IMR-90 (cell line): ENCODE measurements at regions not wholly inside any gene's neighbourhood (a gene's known extent, or its start where the extent isn't known, plus 50 kb on each side); places are given as distances from the start of the nearest gene placed in this dataset.

Experiments
- ATAC-seq: fragments of 200-7000 bp; cut with Tn5 transposase; 2 replicates; pipeline ENCODE4 v1.9.1; 2020; ENCODE audit warnings: low read depth, mild to moderate bottlenecking, moderate library complexity
- BruUV-seq: library from RNA; stranded (reverse); fragments of 400-500 nt; replicated peaks from 2 replicates; lab custom pipeline; 2021; lab: Mats Ljungman, UMichigan
- CTCF ChIA-PET: fragments of 300-600 bp; formaldehyde crosslinking; extraction: SDS; loops from one replicate; lab custom pipeline; 2021; ENCODE audit warnings: antibody characterized with exemption; lab: Yijun Ruan, JAX
- POLR2A ChIA-PET: fragments of 300-600 bp; sonication (Branson Sonifier 250); formaldehyde crosslinking; loops from one replicate; lab custom pipeline; 2022; ENCODE audit warnings: antibody characterized with exemption; ENCODE audit not compliant: unreplicated experiment; lab: Charles Lee
- DNase-seq: peaks from one replicate; pipeline ENCODE4 v3.0.0; 2013
- H2AFZ ChIP-seq: replicated peaks from 2 replicates; pipeline ENCODE3; 2013; ENCODE audit warnings: low read length, mild to moderate bottlenecking; ENCODE audit not compliant: poor library complexity
- H2AK5ac ChIP-seq: 2 replicates; pipeline ENCODE4 v1.6.1; 2013; ENCODE audit warnings: low read depth, low read length, inconsistent platforms
- H2AK9ac ChIP-seq: replicated peaks from 2 replicates; pipeline ENCODE3; 2013; ENCODE audit warnings: mild to moderate bottlenecking, low read depth, low read length, moderate library complexity; ENCODE audit not compliant: poor library complexity
- H2BK120ac ChIP-seq: 2 replicates; pipeline ENCODE4 v1.6.1; 2013; ENCODE audit warnings: low read depth, low read length, inconsistent platforms
- H2BK15ac ChIP-seq: 3 replicates; pipeline ENCODE4 v1.6.1; 2013; ENCODE audit warnings: low read depth, low read length, inconsistent platforms
- H2BK20ac ChIP-seq: 2 replicates; pipeline ENCODE4 v1.6.1; 2013; ENCODE audit warnings: low read depth, mild to moderate bottlenecking, inconsistent platforms, low read length, moderate library complexity
- H2BK5ac ChIP-seq: 2 replicates; pipeline ENCODE4 v1.6.1; 2013; ENCODE audit warnings: mild to moderate bottlenecking, low read depth, low read length, inconsistent platforms; ENCODE audit not compliant: poor library complexity, severe bottlenecking
- H3K14ac ChIP-seq: replicated peaks from 2 replicates; pipeline ENCODE4 v1.6.1; 2013; ENCODE audit warnings: low read depth, low read length, inconsistent platforms
- H3K18ac ChIP-seq: 2 replicates; pipeline ENCODE4 v1.6.1; 2013; ENCODE audit warnings: low read depth, low read length, control low read depth
- H3K23ac ChIP-seq: 2 replicates; pipeline ENCODE4 v1.6.1; 2013; ENCODE audit warnings: low read depth, low read length, inconsistent platforms
- H3K27ac ChIP-seq: 2 replicates; pipeline ENCODE4 v1.5.1; 2013; ENCODE audit warnings: mild to moderate bottlenecking, control low read depth, low read length; ENCODE audit not compliant: insufficient read depth
- H3K27me3 ChIP-seq: 2 replicates; pipeline ENCODE4 v1.6.1; 2013; ENCODE audit warnings: low read length; ENCODE audit not compliant: control insufficient read depth, insufficient read depth
- H3K36me3 ChIP-seq: 2 replicates; pipeline ENCODE4 v1.6.1; 2013; ENCODE audit warnings: low read length, mixed read lengths; ENCODE audit not compliant: control insufficient read depth, insufficient read depth
- H3K4ac ChIP-seq: 2 replicates; pipeline ENCODE4 v1.6.1; 2013; ENCODE audit warnings: low read depth, low read length, inconsistent platforms
- H3K4me1 ChIP-seq: 2 replicates; pipeline ENCODE4 v1.6.1; 2013; ENCODE audit warnings: low read length, mixed read lengths; ENCODE audit not compliant: control insufficient read depth, insufficient read depth
- H3K4me2 ChIP-seq: 2 replicates; pipeline ENCODE4 v1.6.1; 2013; ENCODE audit warnings: low read depth, mild to moderate bottlenecking, control low read depth, low read length, moderate library complexity
- H3K4me3 ChIP-seq: 2 replicates; pipeline ENCODE4 v1.5.1; 2013; ENCODE audit warnings: low read depth, mild to moderate bottlenecking, control low read depth, low read length, moderate library complexity; ENCODE audit not compliant: insufficient read depth
- H3K56ac ChIP-seq: 2 replicates; pipeline ENCODE4 v1.6.1; 2013; ENCODE audit warnings: low read length, inconsistent platforms; ENCODE audit not compliant: insufficient read depth; ENCODE audit errors: extremely low read depth
- H3K79me1 ChIP-seq, 2 experiments: 2 replicates each; pipeline ENCODE4 v1.6.1; 2013; ENCODE audit warnings: low read length in 2 of 2, inconsistent platforms in 1 of 2, low read depth in 1 of 2
- H3K9ac ChIP-seq: 2 replicates; pipeline ENCODE4 v1.6.1; 2013; ENCODE audit warnings: low read depth, low read length, control low read depth
- H3K9me1 ChIP-seq: 2 replicates; pipeline ENCODE4 v1.6.1; 2013; ENCODE audit warnings: low read length, inconsistent platforms; ENCODE audit not compliant: insufficient read depth
- H3K9me3 ChIP-seq: 2 replicates; pipeline ENCODE4 v1.6.1; 2013; ENCODE audit warnings: low read length; ENCODE audit not compliant: control insufficient read depth, insufficient read depth
- H4K20me1 ChIP-seq: 2 replicates; pipeline ENCODE4 v1.6.1; 2013; ENCODE audit warnings: low read length, inconsistent platforms; ENCODE audit not compliant: insufficient read depth
- H4K5ac ChIP-seq: 2 replicates; pipeline ENCODE4 v1.6.1; 2013; ENCODE audit warnings: mild to moderate bottlenecking, low read depth, low read length, control low read depth
- H4K8ac ChIP-seq, 2 experiments: 2 replicates each; pipeline ENCODE4 v1.6.1; 2013; ENCODE audit warnings: low read depth in 2 of 2, low read length in 2 of 2, control low read depth in 1 of 2, inconsistent platforms in 1 of 2
- H4K91ac ChIP-seq: 2 replicates; pipeline ENCODE4 v1.6.1; 2013; ENCODE audit warnings: low read depth, low read length, inconsistent platforms; ENCODE audit not compliant: insufficient read depth
- BHLHE40 ChIP-seq: fragments of 150-350 bp; IDR thresholded peaks from 2 replicates; pipeline ENCODE4 v1.6.1; 2016; ENCODE audit warnings: mild to moderate bottlenecking, low read depth, low read length
- CEBPB ChIP-seq: IDR thresholded peaks from 2 replicates; pipeline ENCODE4 v1.6.1; 2012; ENCODE audit warnings: low read depth, low read length, improper control_type of control experiment
- CHD1 ChIP-seq: IDR thresholded peaks from 2 replicates; pipeline ENCODE4 v1.6.1; 2012; ENCODE audit warnings: low read depth, low read length, improper control_type of control experiment
- CTCF ChIP-seq: conservative IDR thresholded peaks from 2 replicates; pipeline ENCODE4 v1.5.1; 2012; ENCODE audit warnings: mild to moderate bottlenecking, low read depth, low read length, improper control_type of control experiment
- ELK1 ChIP-seq: fragments of 150-350 bp; IDR thresholded peaks from 2 replicates; pipeline ENCODE4 v1.6.1; 2016; ENCODE audit warnings: low read depth, mild to moderate bottlenecking, low read length, moderate library complexity, borderline replicate concordance
- FOS ChIP-seq: fragments of 150-350 bp; IDR thresholded peaks from 2 replicates; pipeline ENCODE4 v1.6.1; 2016; ENCODE audit warnings: low read depth, low read length
- MAFK ChIP-seq: IDR thresholded peaks from 2 replicates; pipeline ENCODE4 v1.6.1; 2012; ENCODE audit warnings: low read depth, low read length, improper control_type of control experiment
- MAZ ChIP-seq: IDR thresholded peaks from 2 replicates; pipeline ENCODE4 v1.6.1; 2012; ENCODE audit warnings: low read depth, mild to moderate bottlenecking, low read length, improper control_type of control experiment, moderate library complexity, borderline replicate concordance
- MXI1 ChIP-seq: IDR thresholded peaks from 2 replicates; pipeline ENCODE4 v1.6.1; 2012; ENCODE audit warnings: low read depth, mild to moderate bottlenecking, low read length, moderate library complexity, borderline replicate concordance
- NFE2L2 ChIP-seq: fragments of 150-350 bp; IDR thresholded peaks from 2 replicates; pipeline ENCODE4 v1.6.1; 2016; ENCODE audit warnings: low read depth, mild to moderate bottlenecking, low read length
- POLR2A ChIP-seq: IDR thresholded peaks from 2 replicates; pipeline ENCODE4 v1.6.1; 2012; ENCODE audit warnings: mild to moderate bottlenecking, low read depth, low read length
- RAD21 ChIP-seq: IDR thresholded peaks from 2 replicates; pipeline ENCODE4 v1.6.1; 2012; ENCODE audit warnings: low read length, improper control_type of control experiment
- RCOR1 ChIP-seq: IDR thresholded peaks from 2 replicates; pipeline ENCODE4 v1.6.1; 2012; ENCODE audit warnings: mild to moderate bottlenecking, low read length, improper control_type of control experiment; ENCODE audit not compliant: insufficient replicate concordance
- RFX5 ChIP-seq: IDR thresholded peaks from 2 replicates; pipeline ENCODE4 v1.8.0; 2012; ENCODE audit warnings: low read depth, mild to moderate bottlenecking, low read length, moderate library complexity
- SMC3 ChIP-seq: fragments of 150-350 bp; IDR thresholded peaks from 2 replicates; pipeline ENCODE4 v1.6.1; 2016; ENCODE audit warnings: low read depth, mild to moderate bottlenecking, antibody characterized with exemption, low read length, moderate library complexity
- USF2 ChIP-seq: fragments of 150-350 bp; IDR thresholded peaks from 2 replicates; pipeline ENCODE4 v1.6.1; 2017; ENCODE audit warnings: mild to moderate bottlenecking, antibody characterized with exemption, low read length, low read depth
- WGBS, 2 experiments: methylation state at CpG; one replicate each; pipeline versions ENCODE4 v1.1.5 to v1.1.7; 2013; ENCODE audit warnings: missing lambda C conversion rate in 2 of 2; ENCODE audit not compliant: insufficient read length in 1 of 2; ENCODE audit errors: extremely low coverage in 2 of 2; 5-methylcytosine and 5-hydroxymethylcytosine counted together
- dilution Hi-C: fragments of 300-500 bp; cut with HindIII; formaldehyde crosslinking; loops from one replicate; pipeline ENCODE4 v1.14.3; 2018; ENCODE audit warnings: low sequenced_read_pairs; ENCODE audit not compliant: unreplicated experiment
- in situ Hi-C: fragments of 300-500 bp; cut with MboI; formaldehyde crosslinking; loops from 3 replicates; pipeline ENCODE4 v1.14.3; 2019; ENCODE audit warnings: low sequenced_read_pairs, inconsistent platforms, mixed read lengths
- intact Hi-C: fragments of 100-400 bp; cut with micrococcal nuclease; formaldehyde crosslinking; loops from 2 replicates; pipeline ENCODE4 v1.10.0; 2022

GRCh38 chr5:67318746-67319145 is 122.1 kb upstream of the CD180 start:
- H3K4me2 ChIP-seq, result no peak overlapping the region
- no peak overlapping the region for H2BK15ac ChIP-seq
- WGBS, 2 experiments, result 100% methylated on average over 2 of the region's 15 CpGs; no CpG with 5 or more reads in 1 of the 2 experiments
- no peak overlapping the region for H3K4ac ChIP-seq
- TF ChIP-seq NFE2L2, result no peak
- no peak for TF ChIP-seq USF2
- TF ChIP-seq BHLHE40, result no peak
- no peak for TF ChIP-seq RCOR1
- TF ChIP-seq CTCF, result no peak
- TF ChIP-seq SMC3, result no peak
- no peak for TF ChIP-seq RFX5
- TF ChIP-seq POLR2A, result no peak
- no peak for TF ChIP-seq MAFK
- TF ChIP-seq RAD21, result no peak
- no peak for TF ChIP-seq MAZ
- TF ChIP-seq CEBPB, result no peak
- no peak for TF ChIP-seq ELK1
- TF ChIP-seq CHD1, result no peak
- TF ChIP-seq FOS, result no peak
- TF ChIP-seq MXI1, result no peak
- H4K5ac ChIP-seq, result no peak overlapping the region
- H3K9ac ChIP-seq, result no peak overlapping the region
- no peaks in the 10 kb centered on the region for H3K79me1 ChIP-seq
- H2AFZ ChIP-seq, result no peak overlapping the region
- H4K91ac ChIP-seq, result no peak overlapping the region
- no TSS peak for BruUV-seq
- H3K36me3 ChIP-seq, result no peaks in the 10 kb centered on the region
- H3K23ac ChIP-seq, result no peak overlapping the region
- dilution Hi-C loops (no loop called here), intact Hi-C loops (no loop called here), in situ Hi-C loops (no loop called here)
- no peaks in the 10 kb centered on the region for H4K20me1 ChIP-seq
- H2AK9ac ChIP-seq, result no peak overlapping the region
- no peaks in the 10 kb centered on the region for H3K9me3 ChIP-seq
- POLR2A ChIA-PET, result no interaction called here
- no peak overlapping the region for H3K14ac ChIP-seq
- H2BK5ac ChIP-seq, result no peak overlapping the region
- H4K8ac ChIP-seq, result no peak overlapping the region
- H3K4me3 ChIP-seq, result no peak overlapping the region
- H3K27ac ChIP-seq, result no peak overlapping the region
- no peaks in the 10 kb centered on the region; the same call in 1 of the 2 replicates for H3K27me3 ChIP-seq
- no peak overlapping the region for H3K56ac ChIP-seq
- H2BK120ac ChIP-seq, result no peak overlapping the region
- no peak for ATAC-seq
- no peak overlapping the region for H3K18ac ChIP-seq
- H3K4me1 ChIP-seq, result peaks cover 5% of the 10 kb centered on the region
- no peak overlapping the region for H2BK20ac ChIP-seq
- CTCF ChIA-PET, result no interaction called here
- no peak for DNase-seq
- H3K9me1 ChIP-seq, result 0 out of 2 replicates have a peak, but pooled peaks cover 3% of the 10 kb centered on the region
- H2AK5ac ChIP-seq, result no peak overlapping the region
